PC-9 (cell line): ENCODE measurements at regions not wholly inside any gene's neighbourhood (a gene's known extent, or its start where the extent isn't known, plus 50 kb on each side); places are given as distances from the start of the nearest gene placed in this dataset.

Experiments
- BruUV-seq: library from RNA; stranded (reverse); fragments of 400-500 nt; replicated peaks from 2 replicates; lab custom pipeline; 2021; lab: Mats Ljungman, UMichigan
- CTCF ChIA-PET: fragments of 300-600 bp; sonication (Branson Sonifier 250); formaldehyde crosslinking; loops from one replicate; lab custom pipeline; 2022; ENCODE audit warnings: antibody characterized with exemption; lab: Charles Lee
- POLR2A ChIA-PET: fragments of 300-600 bp; sonication (Branson Sonifier 250); formaldehyde crosslinking; loops from one replicate; lab custom pipeline; 2022; ENCODE audit warnings: antibody characterized with exemption; ENCODE audit not compliant: unreplicated experiment; lab: Charles Lee
- DNase-seq, 2 experiments: peaks; one replicate each; pipeline versions ENCODE4 v3.0.0 to v3.0.0-alpha.2; 2015 to 2022; ENCODE audit warnings: mixed read lengths in 1 of 2
- H2AFZ ChIP-seq: fragments of 200-600 bp; sonication (generic); 2 replicates; pipeline ENCODE4 v1.8.1; 2017; ENCODE audit warnings: antibody characterized with exemption
- H3F3A ChIP-seq: fragments of 200-600 bp; sonication (generic); 2 replicates; pipeline ENCODE4 v1.8.1; 2017; ENCODE audit warnings: antibody characterized with exemption, mild to moderate bottlenecking, low read depth; ENCODE audit not compliant: insufficient read depth
- H3K27ac ChIP-seq: fragments of 200-600 bp; sonication (generic); 2 replicates; pipeline ENCODE4 v1.6.1; 2016; ENCODE audit warnings: mixed run types
- H3K27me3 ChIP-seq: fragments of 200-600 bp; sonication (generic); 2 replicates; pipeline ENCODE4 v1.6.1; 2016; ENCODE audit warnings: low read depth, mixed run types; ENCODE audit not compliant: insufficient read depth
- H3K36me3 ChIP-seq: fragments of 200-600 bp; sonication (generic); 2 replicates; pipeline ENCODE4 v1.6.1; 2016; ENCODE audit warnings: low read depth, mixed run types
- H3K4me1 ChIP-seq: fragments of 200-600 bp; sonication (generic); replicated peaks from 2 replicates; pipeline ENCODE4 v1.6.1; 2016; ENCODE audit warnings: mixed run types; ENCODE audit not compliant: insufficient read depth
- H3K4me2 ChIP-seq: fragments of 200-600 bp; sonication (generic); 2 replicates; pipeline ENCODE4 v1.6.1; 2017; ENCODE audit warnings: mixed run types
- H3K4me3 ChIP-seq: fragments of 200-600 bp; sonication (generic); 2 replicates; pipeline ENCODE4 v1.6.1; 2016; ENCODE audit warnings: mixed run types
- H3K79me2 ChIP-seq: fragments of 200-600 bp; sonication (generic); 2 replicates; pipeline ENCODE4 v1.6.1; 2017; ENCODE audit warnings: low read depth, mixed run types
- H3K9me2 ChIP-seq: fragments of 200-600 bp; sonication (generic); 2 replicates; pipeline ENCODE4 v1.8.1; 2017; ENCODE audit warnings: mild to moderate bottlenecking; ENCODE audit not compliant: insufficient read depth
- H3K9me3 ChIP-seq: fragments of 200-600 bp; sonication (generic); 2 replicates; pipeline ENCODE4 v1.8.1; 2016; ENCODE audit warnings: low read depth; ENCODE audit not compliant: insufficient read depth
- H4K20me1 ChIP-seq: fragments of 200-600 bp; sonication (generic); 2 replicates; pipeline ENCODE4 v1.8.1; 2017; ENCODE audit not compliant: insufficient read depth
- EZH2 ChIP-seq: fragments of 200-600 bp; sonication (generic); IDR thresholded peaks from 2 replicates; pipeline ENCODE4 v1.8.0; 2017; ENCODE audit warnings: antibody characterized with exemption, low read depth
- intact Hi-C: fragments of 100-400 bp; cut with micrococcal nuclease; formaldehyde crosslinking; loops from one replicate; pipeline ENCODE4 v1.10.0; 2022; ENCODE audit not compliant: unreplicated experiment
- TF ChIP-seq, protein P1 (sequence below): fragments of 200-600 bp; sonication (generic); conservative IDR thresholded peaks from 2 replicates; pipeline ENCODE4 v1.6.1; 2017; ENCODE audit warnings: mixed run types, antibody characterized with exemption, mild to moderate bottlenecking, moderate library complexity

DNA sequence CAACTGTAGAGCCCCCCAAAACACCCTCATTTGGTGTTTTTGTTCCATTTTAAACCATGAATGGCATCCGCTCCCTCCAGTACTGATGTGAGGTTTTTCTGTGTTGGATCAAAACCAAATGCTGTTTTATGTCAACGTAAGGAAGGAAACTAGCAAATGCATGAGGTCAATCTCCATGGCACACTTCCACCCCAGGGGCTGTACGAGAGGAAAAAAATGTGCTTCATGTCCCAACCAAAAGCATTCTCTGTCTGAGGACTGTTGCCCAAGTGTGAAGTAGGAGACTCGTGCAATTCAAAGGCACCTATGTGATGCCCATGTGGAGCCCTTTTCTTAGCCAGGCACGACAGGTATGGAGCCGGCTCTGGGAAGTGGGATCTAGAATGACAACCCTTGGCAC is 180.3 kb upstream of the MKI67 start:
- ChIA-PET CTCF (no interaction called here), POLR2A (no interaction called here)
- H3K27me3 ChIP-seq: no peaks in the 10 kb centered on the region; the same call in 1 of the 2 replicates
- no peak overlapping the region for H2AFZ ChIP-seq
- H3K4me2 ChIP-seq: no peak overlapping the region
- H4K20me1 ChIP-seq: no peaks in the 10 kb centered on the region
- H3K79me2 ChIP-seq: no peaks in the 10 kb centered on the region
- no peak overlapping the region for H3K27ac ChIP-seq
- no peaks in the 10 kb centered on the region for H3F3A ChIP-seq
- BruUV-seq: no TSS peak
- no peak for TF ChIP-seq EZH2
- TF ChIP-seq, protein P1, sequence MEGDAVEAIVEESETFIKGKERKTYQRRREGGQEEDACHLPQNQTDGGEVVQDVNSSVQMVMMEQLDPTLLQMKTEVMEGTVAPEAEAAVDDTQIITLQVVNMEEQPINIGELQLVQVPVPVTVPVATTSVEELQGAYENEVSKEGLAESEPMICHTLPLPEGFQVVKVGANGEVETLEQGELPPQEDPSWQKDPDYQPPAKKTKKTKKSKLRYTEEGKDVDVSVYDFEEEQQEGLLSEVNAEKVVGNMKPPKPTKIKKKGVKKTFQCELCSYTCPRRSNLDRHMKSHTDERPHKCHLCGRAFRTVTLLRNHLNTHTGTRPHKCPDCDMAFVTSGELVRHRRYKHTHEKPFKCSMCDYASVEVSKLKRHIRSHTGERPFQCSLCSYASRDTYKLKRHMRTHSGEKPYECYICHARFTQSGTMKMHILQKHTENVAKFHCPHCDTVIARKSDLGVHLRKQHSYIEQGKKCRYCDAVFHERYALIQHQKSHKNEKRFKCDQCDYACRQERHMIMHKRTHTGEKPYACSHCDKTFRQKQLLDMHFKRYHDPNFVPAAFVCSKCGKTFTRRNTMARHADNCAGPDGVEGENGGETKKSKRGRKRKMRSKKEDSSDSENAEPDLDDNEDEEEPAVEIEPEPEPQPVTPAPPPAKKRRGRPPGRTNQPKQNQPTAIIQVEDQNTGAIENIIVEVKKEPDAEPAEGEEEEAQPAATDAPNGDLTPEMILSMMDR: no peak
- H3K4me1 ChIP-seq: no peaks in the 10 kb centered on the region
- no peaks in the 10 kb centered on the region for H3K36me3 ChIP-seq
- DNase-seq: no peak
- intact Hi-C loops: no loop called here
- H3K4me3 ChIP-seq: no peak overlapping the region
- H3K9me2 ChIP-seq: no peaks in the 10 kb centered on the region
- H3K9me3 ChIP-seq: no peaks in the 10 kb centered on the region

DNA sequence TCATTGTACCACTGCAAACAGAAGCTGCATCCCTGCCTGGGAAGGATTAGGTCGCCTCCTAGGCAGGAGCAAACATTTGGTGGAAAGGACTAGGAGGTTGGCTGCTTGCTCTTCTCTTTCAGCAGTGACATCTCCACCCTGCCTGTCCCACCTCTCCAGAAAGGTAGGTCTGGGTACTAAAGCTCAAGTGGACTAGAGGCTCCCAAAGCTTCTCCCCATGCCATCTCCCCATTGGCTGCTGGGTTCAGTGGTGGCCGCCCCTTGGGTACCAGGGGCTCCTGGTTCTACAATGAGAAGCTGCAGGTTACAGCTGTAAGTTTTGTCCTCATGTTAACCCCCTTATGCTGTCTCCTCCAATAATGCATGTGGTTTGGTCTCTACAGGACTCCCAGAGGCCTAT is 180.7 kb upstream of the MKI67 start:
- Histone ChIP-seq H3K4me3 (no peak overlapping the region), H3K27ac (no peak overlapping the region), H2AFZ (no peak overlapping the region), H3K27me3 (peaks cover 2% of the 10 kb centered on the region; the same call in 1 of the 2 replicates), H3K4me1 (no peaks in the 10 kb centered on the region), H3F3A (no peaks in the 10 kb centered on the region), H3K79me2 (no peaks in the 10 kb centered on the region), H4K20me1 (no peaks in the 10 kb centered on the region), H3K36me3 (no peaks in the 10 kb centered on the region), H3K9me2 (no peaks in the 10 kb centered on the region), H3K4me2 (no peak overlapping the region), H3K9me3 (no peaks in the 10 kb centered on the region)
- DNase-seq: no peak
- ChIA-PET CTCF (no interaction called here), POLR2A (no interaction called here)
- TF ChIP-seq, protein P1: no peak
- TF ChIP-seq EZH2: no peak
- intact Hi-C loops: no loop called here
- BruUV-seq: no TSS peak

DNA sequence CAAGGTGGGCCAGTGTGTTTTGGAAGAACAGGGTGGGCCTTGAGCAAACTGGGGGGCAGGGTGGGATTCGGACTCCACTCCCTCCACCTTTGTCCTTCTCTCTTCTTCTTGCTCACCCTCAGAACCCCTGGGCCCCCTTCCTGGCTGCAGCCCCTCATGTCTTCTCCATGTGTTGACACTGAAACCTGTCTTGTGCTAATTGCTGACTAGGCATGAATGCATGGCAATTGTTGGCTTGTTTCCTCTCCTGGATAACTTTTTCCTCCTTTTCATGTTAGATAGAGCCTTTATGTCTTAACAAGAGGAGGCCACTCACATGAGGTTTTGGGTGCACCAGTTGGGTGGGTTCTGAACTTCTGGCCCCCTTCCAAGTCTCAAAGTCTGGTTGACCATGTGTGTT is 181.6 kb upstream of the MKI67 start:
- ChIA-PET POLR2A (no interaction called here), CTCF (no interaction called here)
- TF ChIP-seq, protein P1: no peak
- no peak for TF ChIP-seq EZH2
- no peak overlapping the region for H3K27ac ChIP-seq
- H3K4me2 ChIP-seq: no peak overlapping the region
- no peaks in the 10 kb centered on the region for H3K9me3 ChIP-seq
- H3K9me2 ChIP-seq: no peaks in the 10 kb centered on the region
- DNase-seq: no peak
- H3K4me3 ChIP-seq: no peak overlapping the region
- no peaks in the 10 kb centered on the region for H3K36me3 ChIP-seq
- peaks cover 4% of the 10 kb centered on the region; the same call in 1 of the 2 replicates for H3K27me3 ChIP-seq
- BruUV-seq: no TSS peak
- no peak overlapping the region for H2AFZ ChIP-seq
- intact Hi-C loops: no loop called here
- no peaks in the 10 kb centered on the region for H3K4me1 ChIP-seq
- no peaks in the 10 kb centered on the region for H3K79me2 ChIP-seq
- no peaks in the 10 kb centered on the region for H3F3A ChIP-seq
- H4K20me1 ChIP-seq: no peaks in the 10 kb centered on the region
